K562 (cell line): ENCODE measurements at regions not wholly inside any gene's neighbourhood (a gene's known extent, or its start where the extent isn't known, plus 50 kb on each side); places are given as distances from the start of the nearest gene placed in this dataset.

Source experiments
- ARID1B ChIP-seq: fragments of 450-650 bp; IDR thresholded peaks from 2 replicates; pipeline ENCODE4 v1.6.1; 2016; ENCODE audit warnings: antibody characterized with exemption, mild to moderate bottlenecking, inconsistent platforms
- CHD1 ChIP-seq: fragments of 200-600 bp; sonication (generic); IDR thresholded peaks from one replicate; pipeline ENCODE4 v1.6.1; 2012; ENCODE audit warnings: mild to moderate bottlenecking, moderate library complexity, low read length, inconsistent platforms
- ESRRB ChIP-seq: fragments of 250-450 bp; sonication (Bioruptor Pico); IDR thresholded peaks from 2 replicates; pipeline ENCODE4 v1.5.0; 2020; ENCODE audit warnings: mild to moderate bottlenecking, moderate library complexity, borderline replicate concordance
- ETV5 ChIP-seq: sonication (generic); formaldehyde crosslinking; IDR thresholded peaks from 2 replicates; pipeline ENCODE4 v1.4.0; 2020; ENCODE audit warnings: low read depth, mild to moderate bottlenecking, missing genetic modification reagents
- HINFP ChIP-seq: fragments of 450-650 bp; conservative IDR thresholded peaks from 2 replicates; pipeline ENCODE4 v1.6.1; 2016; ENCODE audit warnings: missing genetic modification characterization, low read depth, mild to moderate bottlenecking, control low read depth, missing compliant biosample characterization
- MEF2D ChIP-seq: conservative IDR thresholded peaks from 2 replicates; pipeline ENCODE4 v1.6.1; 2016; ENCODE audit warnings: low read depth, missing genetic modification characterization, missing compliant biosample characterization
- PRPF4 ChIP-seq: fragments of 200-400 bp; formaldehyde crosslinking; IDR thresholded peaks from one replicate; pipeline ENCODE4 v1.6.1; 2017; ENCODE audit warnings: low read length, low read depth, mild to moderate bottlenecking; ENCODE audit not compliant: insufficient read depth, poor library complexity, severe bottlenecking
- RBBP5 ChIP-seq: fragments of 200-600 bp; sonication (generic); IDR thresholded peaks from 2 replicates; pipeline ENCODE4 v1.6.1; 2012; ENCODE audit warnings: borderline replicate concordance, mild to moderate bottlenecking, low read length, control low read depth, inconsistent platforms; ENCODE audit not compliant: insufficient read depth, poor library complexity, severe bottlenecking
- RBM34 ChIP-seq: fragments of 200-400 bp; formaldehyde crosslinking; IDR thresholded peaks from 2 replicates; pipeline ENCODE4 v1.6.1; 2018; ENCODE audit warnings: low read length, borderline replicate concordance; ENCODE audit not compliant: insufficient read depth
- TEAD4 ChIP-seq, 2 experiments: sonication (generic) in 1 of 2; formaldehyde crosslinking in 1 of 2; IDR thresholded peaks; 2 replicates each; pipeline versions ENCODE4 v1.6.1 to v1.8.0; 2012 to 2022; ENCODE audit warnings: borderline replicate concordance in 1 of 2, inconsistent platforms in 1 of 2, low read length in 1 of 2, mild to moderate bottlenecking in 1 of 2, missing genetic modification reagents in 1 of 2
- ZBTB7A ChIP-seq: IDR thresholded peaks from 2 replicates; pipeline ENCODE4 v1.6.1; 2011; ENCODE audit warnings: low read depth, mild to moderate bottlenecking, low read length, moderate library complexity, borderline replicate concordance; ENCODE audit not compliant: control insufficient read depth
- ZNF133 ChIP-seq: fragments of 250-450 bp; sonication (Bioruptor Pico); IDR thresholded peaks from 2 replicates; pipeline ENCODE4 v1.4.0; 2020; ENCODE audit warnings: mild to moderate bottlenecking
- ZNF551 ChIP-seq: fragments of 250-450 bp; sonication (Bioruptor Pico); IDR thresholded peaks from 2 replicates; pipeline ENCODE4 v1.5.0; 2021; ENCODE audit warnings: mild to moderate bottlenecking, moderate library complexity
- TF ChIP-seq, protein P1 (sequence below), 2 experiments: fragments of 450-650 bp; IDR thresholded peaks; 2 replicates each; pipeline ENCODE4 v1.6.1; 2016; ENCODE audit warnings: mild to moderate bottlenecking in 2 of 2, borderline replicate concordance in 1 of 2, low read depth in 1 of 2, moderate library complexity in 1 of 2
- TF ChIP-seq, protein P2 (sequence below): sonication (generic); formaldehyde crosslinking; IDR thresholded peaks from 2 replicates; pipeline ENCODE4 v1.8.0; 2023; ENCODE audit warnings: mild to moderate bottlenecking, missing genetic modification reagents

GRCh38 chr11:86176165-86176884 lies 68.2 kb upstream of the EED start (continued):
- TF ChIP-seq CHD1, result no peak
- TF ChIP-seq ZNF551 (CRISPR knock-in tag), result no peak
- TF ChIP-seq, protein P1, sequence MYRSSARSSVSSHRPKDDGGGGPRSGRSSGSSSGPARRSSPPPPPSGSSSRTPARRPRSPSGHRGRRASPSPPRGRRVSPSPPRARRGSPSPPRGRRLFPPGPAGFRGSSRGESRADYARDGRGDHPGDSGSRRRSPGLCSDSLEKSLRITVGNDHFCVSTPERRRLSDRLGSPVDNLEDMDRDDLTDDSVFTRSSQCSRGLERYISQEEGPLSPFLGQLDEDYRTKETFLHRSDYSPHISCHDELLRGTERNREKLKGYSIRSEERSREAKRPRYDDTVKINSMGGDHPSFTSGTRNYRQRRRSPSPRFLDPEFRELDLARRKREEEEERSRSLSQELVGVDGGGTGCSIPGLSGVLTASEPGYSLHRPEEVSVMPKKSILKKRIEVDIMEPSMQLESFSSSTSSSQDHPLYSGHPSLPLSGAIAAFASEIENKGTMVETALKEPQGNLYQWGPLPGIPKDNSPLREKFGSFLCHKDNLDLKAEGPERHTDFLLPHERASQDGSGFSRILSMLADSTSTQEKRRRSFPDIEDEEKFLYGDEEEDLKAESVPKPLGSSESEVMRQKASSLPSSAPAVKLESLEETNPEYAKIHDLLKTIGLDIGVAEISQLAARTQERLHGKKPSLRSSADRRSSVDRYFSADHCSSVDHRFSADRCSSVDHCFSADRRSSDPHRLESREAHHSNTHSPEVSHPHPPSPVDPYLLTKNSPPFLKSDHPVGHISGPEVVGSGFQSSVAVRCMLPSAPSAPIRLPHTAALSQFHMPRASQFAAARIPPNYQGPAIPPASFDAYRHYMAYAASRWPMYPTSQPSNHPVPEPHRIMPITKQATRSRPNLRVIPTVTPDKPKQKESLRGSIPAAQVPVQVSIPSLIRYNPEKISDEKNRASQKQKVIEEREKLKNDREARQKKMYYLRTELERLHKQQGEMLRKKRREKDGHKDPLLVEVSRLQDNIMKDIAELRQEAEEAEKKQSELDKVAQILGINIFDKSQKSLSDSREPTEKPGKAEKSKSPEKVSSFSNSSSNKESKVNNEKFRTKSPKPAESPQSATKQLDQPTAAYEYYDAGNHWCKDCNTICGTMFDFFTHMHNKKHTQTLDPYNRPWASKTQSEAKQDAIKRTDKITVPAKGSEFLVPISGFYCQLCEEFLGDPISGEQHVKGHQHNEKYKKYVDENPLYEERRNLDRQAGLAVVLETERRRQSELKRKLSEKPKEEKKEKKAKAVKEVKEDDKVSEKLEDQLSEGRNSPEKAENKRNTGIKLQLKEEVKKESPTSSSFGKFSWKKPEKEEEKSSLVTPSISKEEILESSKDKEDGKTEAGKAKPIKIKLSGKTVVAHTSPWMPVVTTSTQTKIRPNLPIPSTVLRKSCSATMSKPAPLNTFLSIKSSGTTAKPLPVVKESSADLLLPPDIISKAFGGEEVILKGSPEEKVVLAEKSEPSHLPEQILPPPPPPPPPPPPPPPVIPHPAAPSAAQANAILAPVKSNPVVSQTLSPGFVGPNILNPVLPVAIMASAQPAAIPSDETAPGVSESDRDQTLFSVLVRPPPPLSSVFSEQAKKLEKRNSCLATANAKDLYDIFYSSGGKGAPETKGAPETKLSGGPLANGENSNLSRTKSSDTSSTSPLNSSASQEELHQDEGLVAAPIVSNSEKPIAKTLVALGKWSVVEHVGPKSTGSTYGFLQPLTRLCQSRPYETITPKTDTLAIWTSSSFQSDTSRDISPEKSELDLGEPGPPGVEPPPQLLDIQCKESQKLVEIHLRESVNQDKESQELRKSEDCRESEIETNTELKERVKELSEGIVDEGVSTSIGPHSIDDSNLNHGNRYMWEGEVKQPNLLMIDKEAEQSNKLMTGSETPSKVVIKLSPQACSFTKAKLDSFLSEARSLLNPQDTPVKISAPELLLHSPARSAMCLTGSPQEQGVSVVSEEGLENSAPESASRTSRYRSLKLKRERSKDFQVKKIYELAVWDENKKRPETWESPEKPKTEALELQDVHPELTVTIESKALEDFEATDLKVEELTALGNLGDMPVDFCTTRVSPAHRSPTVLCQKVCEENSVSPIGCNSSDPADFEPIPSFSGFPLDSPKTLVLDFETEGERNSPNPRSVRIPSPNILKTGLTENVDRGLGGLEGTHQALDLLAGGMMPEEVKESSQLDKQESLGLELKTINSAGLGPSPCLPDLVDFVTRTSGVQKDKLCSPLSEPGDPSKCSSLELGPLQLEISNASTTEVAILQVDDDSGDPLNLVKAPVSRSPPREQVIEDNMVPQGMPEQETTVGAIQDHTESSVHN (IDR thresholded peaks at IDR 0.05; ENCODE audit: borderline replicate concordance in 1 of 2, low read depth in 1 of 2), result peak in 1 of 2 experiments; percentile 96; a peak in 2 of 4 replicates
- no peak for TF ChIP-seq RBBP5
- no peak for TF ChIP-seq HINFP (tag)
- TF ChIP-seq, protein P2, sequence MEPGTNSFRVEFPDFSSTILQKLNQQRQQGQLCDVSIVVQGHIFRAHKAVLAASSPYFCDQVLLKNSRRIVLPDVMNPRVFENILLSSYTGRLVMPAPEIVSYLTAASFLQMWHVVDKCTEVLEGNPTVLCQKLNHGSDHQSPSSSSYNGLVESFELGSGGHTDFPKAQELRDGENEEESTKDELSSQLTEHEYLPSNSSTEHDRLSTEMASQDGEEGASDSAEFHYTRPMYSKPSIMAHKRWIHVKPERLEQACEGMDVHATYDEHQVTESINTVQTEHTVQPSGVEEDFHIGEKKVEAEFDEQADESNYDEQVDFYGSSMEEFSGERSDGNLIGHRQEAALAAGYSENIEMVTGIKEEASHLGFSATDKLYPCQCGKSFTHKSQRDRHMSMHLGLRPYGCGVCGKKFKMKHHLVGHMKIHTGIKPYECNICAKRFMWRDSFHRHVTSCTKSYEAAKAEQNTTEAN (CRISPR knock-in tag), result no peak
- TF ChIP-seq ESRRB, result no peak
- TF ChIP-seq ETV5 (CRISPR knock-in tag), result no peak
- no peak for TF ChIP-seq PRPF4
- TF ChIP-seq ARID1B, result peak; percentile 97
- TF ChIP-seq ZBTB7A, result no peak
- no peak for TF ChIP-seq ZNF133 (CRISPR knock-in tag)
- no peak for TF ChIP-seq RBM34
- peak; percentile 95 for TF ChIP-seq TEAD4 (IDR thresholded peaks at IDR 0.05; ENCODE audit: low read length)
- TF ChIP-seq TEAD4 (CRISPR knock-in tag; IDR thresholded peaks at IDR 0.05; ENCODE audit: borderline replicate concordance), result no peak
- TF ChIP-seq MEF2D (tag), result peak; percentile 96
